HEK293T (cell line): ENCODE measurements at regions not wholly inside any gene's neighbourhood (a gene's known extent, or its start where the extent isn't known, plus 50 kb on each side); places are given as distances from the start of the nearest gene placed in this dataset.

Source experiments
- ARNT ChIP-seq: fragments of 450-650 bp; IDR thresholded peaks from 2 replicates; pipeline ENCODE4 v1.6.1; 2017; ENCODE audit warnings: mild to moderate bottlenecking
- BHLHE40 ChIP-seq: fragments of 450-650 bp; IDR thresholded peaks from 2 replicates; pipeline ENCODE4 v1.6.1; 2016; ENCODE audit warnings: mild to moderate bottlenecking, moderate library complexity, borderline replicate concordance
- CTBP1 ChIP-seq: fragments of 450-650 bp; IDR thresholded peaks from 2 replicates; pipeline ENCODE4 v1.6.1; 2016; ENCODE audit warnings: borderline replicate concordance
- ELF4 ChIP-seq: fragments of 450-650 bp; IDR thresholded peaks from 2 replicates; pipeline ENCODE4 v1.6.1; 2017; ENCODE audit warnings: antibody characterized with exemption
- FOXA1 ChIP-seq: fragments of 450-650 bp; IDR thresholded peaks from 2 replicates; pipeline ENCODE4 v1.6.1; 2016; ENCODE audit warnings: mild to moderate bottlenecking
- FOXM1 ChIP-seq: fragments of 450-650 bp; IDR thresholded peaks from 2 replicates; pipeline ENCODE4 v1.6.1; 2017; ENCODE audit warnings: mild to moderate bottlenecking, borderline replicate concordance
- HDGF ChIP-seq: fragments of 450-650 bp; IDR thresholded peaks from 2 replicates; pipeline ENCODE4 v1.6.1; 2017; ENCODE audit warnings: antibody characterized with exemption, borderline replicate concordance
- LEF1 ChIP-seq: fragments of 450-650 bp; IDR thresholded peaks from 2 replicates; pipeline ENCODE4 v1.6.1; 2017; ENCODE audit warnings: mild to moderate bottlenecking, borderline replicate concordance
- NFRKB ChIP-seq: fragments of 450-650 bp; IDR thresholded peaks from 2 replicates; pipeline ENCODE4 v1.6.1; 2016; ENCODE audit warnings: mild to moderate bottlenecking, moderate library complexity
- SP1 ChIP-seq: fragments of 450-650 bp; IDR thresholded peaks from 2 replicates; pipeline ENCODE4 v1.6.1; 2017
- SUZ12 ChIP-seq: fragments of 450-650 bp; IDR thresholded peaks from 2 replicates; pipeline ENCODE4 v1.6.1; 2016; ENCODE audit warnings: mild to moderate bottlenecking
- TARDBP ChIP-seq: fragments of 450-650 bp; IDR thresholded peaks from 2 replicates; pipeline ENCODE4 v1.6.1; 2016

- TF ChIP-seq TARDBP (no peak), BHLHE40 (no peak), LEF1 (no peak), FOXA1 (no peak), SP1 (no peak), ELF4 (no peak), CTBP1 (no peak), SUZ12 (no peak), FOXM1 (no peak), HDGF (no peak), ARNT (no peak), NFRKB (no peak)
These were observed 174.3 kb upstream of the NRSN1 start for GRCh38 chr6:23951691-23952090.
